ENCODE measurements at regions not wholly inside any gene's neighbourhood (a gene's known extent, or its start where the extent isn't known, plus 50 kb on each side); places are given as distances from the start of the nearest gene placed in this dataset.

- Histone ChIP-seq H3K9ac (ENCODE audit: low read depth, low read length) (no peak overlapping the region), H3K56ac (ENCODE audit: extremely low read depth, insufficient read depth, low read length) (no peak overlapping the region), H2AK9ac (replicated peaks; ENCODE audit: low read depth, low read length, poor library complexity) (no peak overlapping the region), H4K8ac (ENCODE audit: low read depth in 2 of 2, low read length in 2 of 2) (no peak overlapping the region), H3K27ac (ENCODE audit: insufficient read depth, low read length) (no peak overlapping the region), H2BK15ac (ENCODE audit: low read depth, low read length) (no peak overlapping the region), H3K4ac (ENCODE audit: low read depth, low read length) (no peak overlapping the region), H3K23ac (ENCODE audit: low read depth, low read length) (no peak overlapping the region), H3K14ac (replicated peaks; ENCODE audit: low read depth, low read length) (no peak overlapping the region), H4K20me1 (ENCODE audit: insufficient read depth, low read length) (no peaks in the 10 kb centered on the region), H3K9me3 (ENCODE audit: control insufficient read depth, insufficient read depth, low read length) (peaks cover 7% of the 10 kb centered on the region), H3K27me3 (ENCODE audit: control insufficient read depth, insufficient read depth, low read length) (no peaks in the 10 kb centered on the region), H2AK5ac (ENCODE audit: low read depth, low read length) (no peak overlapping the region), H3K4me1 (ENCODE audit: control insufficient read depth, insufficient read depth, low read length) (no peaks in the 10 kb centered on the region), H2AFZ (replicated peaks; ENCODE audit: low read length, poor library complexity) (no peak overlapping the region), H3K4me3 (ENCODE audit: insufficient read depth, low read depth, low read length) (no peak overlapping the region), H4K5ac (ENCODE audit: low read depth, low read length) (no peak overlapping the region), H3K36me3 (ENCODE audit: control insufficient read depth, insufficient read depth, low read length) (no peaks in the 10 kb centered on the region), H2BK5ac (ENCODE audit: low read depth, low read length, poor library complexity, severe bottlenecking) (no peak overlapping the region), H3K79me1 (ENCODE audit: low read depth in 1 of 2, low read length in 2 of 2) (no peaks in the 10 kb centered on the region), H3K9me1 (ENCODE audit: insufficient read depth, low read length) (no peaks in the 10 kb centered on the region), H2BK120ac (ENCODE audit: low read depth, low read length) (no peak overlapping the region), H2BK20ac (ENCODE audit: low read depth, low read length) (no peak overlapping the region), H3K4me2 (ENCODE audit: low read depth, low read length) (no peak overlapping the region), H4K91ac (ENCODE audit: insufficient read depth, low read depth, low read length) (no peak overlapping the region), H3K18ac (ENCODE audit: low read depth, low read length) (no peak overlapping the region)
- ChIA-PET POLR2A (ENCODE audit: unreplicated experiment) (no interaction called here), CTCF (no interaction called here)
- no peak for ATAC-seq (ENCODE audit: low read depth)
- BruUV-seq (replicated peaks), result no TSS peak
- dilution Hi-C loops (cut with HindIII; ENCODE audit: low sequenced_read_pairs, unreplicated experiment), result no loop called here
- WGBS, 2 experiments (ENCODE audit: extremely low coverage in 2 of 2, insufficient read length in 1 of 2), result no CpG with 5 or more reads among the region's 6 CpGs
- intact Hi-C loops (cut with micrococcal nuclease), result no loop called here
- in situ Hi-C loops (cut with MboI; ENCODE audit: low sequenced_read_pairs), result no loop called here
- no peak for DNase-seq
- TF ChIP-seq SMC3 (IDR thresholded peaks at IDR 0.05; ENCODE audit: low read depth, low read length), result no peak
- TF ChIP-seq BHLHE40 (IDR thresholded peaks at IDR 0.05; ENCODE audit: low read depth, low read length), result no peak
- TF ChIP-seq USF2 (IDR thresholded peaks at IDR 0.05; ENCODE audit: low read depth, low read length), result no peak
- TF ChIP-seq MAFK (IDR thresholded peaks at IDR 0.05; ENCODE audit: low read depth, low read length), result no peak
- TF ChIP-seq MXI1 (IDR thresholded peaks at IDR 0.05; ENCODE audit: borderline replicate concordance, low read depth, low read length), result no peak
- no peak for TF ChIP-seq RCOR1 (IDR thresholded peaks at IDR 0.05; ENCODE audit: insufficient replicate concordance, low read length)
- no peak for TF ChIP-seq CEBPB (IDR thresholded peaks at IDR 0.05; ENCODE audit: low read depth, low read length)
- TF ChIP-seq NFE2L2 (IDR thresholded peaks at IDR 0.05; ENCODE audit: low read depth, low read length), result no peak
Measured at GRCh38 chr6:8549074-8549790, 113.9 kb upstream of the SLC35B3 start.
